K562 (cell line): ENCODE measurements at regions not wholly inside any gene's neighbourhood (a gene's known extent, or its start where the extent isn't known, plus 50 kb on each side); places are given as distances from the start of the nearest gene placed in this dataset.

Experiments used
- ATAC-seq: fragments of 200-7000 bp; cut with Tn5 transposase; 3 replicates; pipeline ENCODE4 v1.9.1; 2020; ENCODE audit warnings: moderate library complexity
- BruUV-seq: library from RNA; stranded (reverse); fragments of 400-500 nt; replicated peaks from 2 replicates; lab custom pipeline; 2021; lab: Mats Ljungman, UMichigan
- CTCF ChIA-PET: fragments of 300-600 bp; formaldehyde crosslinking; extraction: SDS; loops from one replicate; lab custom pipeline; 2021; ENCODE audit warnings: low intra/inter-chr PET ratio; lab: Yijun Ruan, JAX
- POLR2A ChIA-PET: fragments of 300-600, 350-650 bp; sonication (Branson Sonifier 250); formaldehyde crosslinking; extraction: SDS; loops from one replicate; lab custom pipeline; 2021; ENCODE audit warnings: antibody characterized with exemption, inconsistent platforms; lab: Yijun Ruan, JAX
- DNase-seq, 4 experiments: peaks; one replicate each; pipeline versions ENCODE4 v3.0.0 to v3.0.0-alpha.2; 2011 to 2018; ENCODE audit warnings: low spot score in 3 of 4, mixed read lengths in 3 of 4; ENCODE audit errors: extremely low read depth in 1 of 4
- FAIRE-seq: peaks from 2 replicates; lab custom pipeline; 2011; peaks lifted over from hg19 to GRCh38; lab: Jason Lieb, UNC
- H2AFZ ChIP-seq: 2 replicates; pipeline ENCODE4 v1.6.0; 2011; ENCODE audit warnings: low read depth, low read length, control low read depth, inconsistent platforms
- H3K27ac ChIP-seq: fragments of 200-600 bp; 3 replicates; pipeline ENCODE4 v1.8.0; 2011; ENCODE audit warnings: low read depth, mild to moderate bottlenecking, control low read depth, inconsistent platforms, low read length, moderate library complexity, mixed read lengths; ENCODE audit errors: extremely low read depth
- H3K27me3 ChIP-seq, 2 experiments: fragments of 300-600 bp in 1 of 2; 2 replicates in 1 of 2; 3 replicates in 1 of 2; pipeline versions ENCODE4 v1.6.0 to v1.8.0; 2011; ENCODE audit warnings: inconsistent platforms in 2 of 2, low read length in 2 of 2, mild to moderate bottlenecking in 1 of 2, mixed read lengths in 1 of 2, moderate library complexity in 1 of 2; ENCODE audit not compliant: control insufficient read depth in 2 of 2, insufficient read depth in 2 of 2
- H3K36me3 ChIP-seq: fragments of 300-600 bp; 3 replicates; pipeline ENCODE4 v1.8.0; 2011; ENCODE audit warnings: mild to moderate bottlenecking, low read length, inconsistent platforms; ENCODE audit not compliant: control insufficient read depth, insufficient read depth
- H3K4me1 ChIP-seq, 2 experiments: fragments of 200-600 bp in 1 of 2; replicated peaks in 1 of 2; 2 replicates in 1 of 2; 3 replicates in 1 of 2; pipeline versions ENCODE4 v1.5.1 to v1.8.0; 2011; ENCODE audit warnings: inconsistent platforms in 2 of 2, low read length in 2 of 2, mild to moderate bottlenecking in 1 of 2, mixed read lengths in 1 of 2, moderate library complexity in 1 of 2; ENCODE audit not compliant: control insufficient read depth in 2 of 2, insufficient read depth in 2 of 2
- H3K4me2 ChIP-seq: 2 replicates; pipeline ENCODE4 v1.6.1; 2011; ENCODE audit warnings: low read length, control low read depth, inconsistent platforms, mixed read lengths; ENCODE audit not compliant: insufficient read depth
- H3K4me3 ChIP-seq: fragments of 200-600 bp; sonication (generic), shearing (Covaris generic); 2 replicates; pipeline ENCODE4 v1.5.1; 2016; ENCODE audit warnings: control low read depth, inconsistent platforms
- H3K79me2 ChIP-seq: fragments of 200-600 bp; 3 replicates; pipeline ENCODE4 v1.8.0; 2011; ENCODE audit warnings: low read length, inconsistent platforms; ENCODE audit not compliant: control insufficient read depth, insufficient read depth
- H3K9ac ChIP-seq, 2 experiments: 2 replicates each; pipeline versions ENCODE4 v1.6.0 to v1.6.1; 2011; ENCODE audit warnings: low read depth in 2 of 2, low read length in 2 of 2, control low read depth in 1 of 2, inconsistent platforms in 1 of 2, mild to moderate bottlenecking in 1 of 2, mixed read lengths in 1 of 2; ENCODE audit not compliant: insufficient read depth in 1 of 2
- H3K9me1 ChIP-seq: one replicate; pipeline ENCODE4 v1.6.0; 2011; ENCODE audit warnings: inconsistent platforms, mild to moderate bottlenecking, low read length, moderate library complexity; ENCODE audit not compliant: control insufficient read depth, insufficient read depth
- H3K9me3 ChIP-seq: replicated peaks from 2 replicates; pipeline ENCODE4 v1.5.1; 2011; ENCODE audit warnings: low read depth, low read length, inconsistent platforms; ENCODE audit not compliant: control insufficient read depth, insufficient read depth
- H4K20me1 ChIP-seq: replicated peaks from 2 replicates; pipeline ENCODE4 v1.6.1; 2011; ENCODE audit warnings: low read length, inconsistent platforms, mixed read lengths; ENCODE audit not compliant: control insufficient read depth, insufficient read depth
- CREB1 ChIP-seq, 2 experiments: sonication (generic) in 1 of 2; formaldehyde crosslinking in 1 of 2; IDR thresholded peaks; 2 replicates each; pipeline versions ENCODE4 v1.6.1 to v1.8.0; 2012 to 2022; ENCODE audit warnings: inconsistent platforms in 1 of 2, mild to moderate bottlenecking in 1 of 2, missing genetic modification reagents in 1 of 2, moderate library complexity in 1 of 2
- CREM ChIP-seq: IDR thresholded peaks from 2 replicates; pipeline ENCODE4 v1.6.1; 2014; ENCODE audit warnings: antibody characterized with exemption, low read depth
- EZH2 ChIP-seq: IDR thresholded peaks from 2 replicates; pipeline ENCODE4 v1.6.1; 2012; ENCODE audit warnings: low read depth, mild to moderate bottlenecking, inconsistent platforms, low read length, borderline replicate concordance
- MEF2A ChIP-seq: IDR thresholded peaks from 2 replicates; pipeline ENCODE4 v1.6.1; 2011; ENCODE audit warnings: low read depth, mild to moderate bottlenecking, low read length, moderate library complexity; ENCODE audit not compliant: control insufficient read depth
- PCBP1 ChIP-seq: fragments of 200-400 bp; formaldehyde crosslinking; IDR thresholded peaks from 2 replicates; pipeline ENCODE4 v1.6.1; 2018; ENCODE audit warnings: mild to moderate bottlenecking, low read depth, low read length; ENCODE audit not compliant: poor library complexity, severe bottlenecking
- SMARCB1 ChIP-seq: IDR thresholded peaks from 2 replicates; pipeline ENCODE4 v1.6.1; 2011; ENCODE audit warnings: improper control_type of control experiment, low read depth; ENCODE audit not compliant: insufficient read length
- WGBS: fragments of 100-300 bp; shearing (Covaris generic); methylation state at CpG from one replicate; pipeline ENCODE4 v1.1.6; 2016; ENCODE audit warnings: low coverage, mixed read lengths; ENCODE audit not compliant: insufficient coverage; ENCODE audit errors: missing lambda C conversion rate; 5-methylcytosine and 5-hydroxymethylcytosine counted together
- in situ Hi-C: fragments of 300-500 bp; cut with MboI; formaldehyde crosslinking; loops from 4 replicates; pipeline ENCODE4 v1.15.0; 2018; ENCODE audit warnings: inconsistent platforms, mixed read lengths
- intact Hi-C: fragments of 100-400 bp; cut with micrococcal nuclease; formaldehyde crosslinking; loops from 2 replicates; pipeline ENCODE4 v1.14.2; 2022
- TF ChIP-seq, protein P1 (sequence below): IDR thresholded peaks from 2 replicates; pipeline ENCODE4 v1.6.1; 2016; ENCODE audit warnings: missing genetic modification characterization, missing compliant biosample characterization
- TF ChIP-seq, protein P2 (sequence below): fragments of 450-650 bp; formaldehyde crosslinking; IDR thresholded peaks from 2 replicates; pipeline ENCODE4 v1.4.0; 2022; ENCODE audit warnings: missing genetic modification characterization
- TF ChIP-seq, protein P3 (sequence below), 2 experiments: IDR thresholded peaks; 2 replicates each; pipeline ENCODE4 v1.6.1; 2011; ENCODE audit warnings: borderline replicate concordance in 1 of 2, control low read depth in 1 of 2, low read depth in 1 of 2, low read length in 1 of 2, mild to moderate bottlenecking in 1 of 2, mixed read lengths in 1 of 2, moderate library complexity in 1 of 2; ENCODE audit not compliant: insufficient read depth in 1 of 2, insufficient read length in 1 of 2, poor library complexity in 1 of 2, severe bottlenecking in 1 of 2; ENCODE audit errors: extremely low read depth in 1 of 2

DNA sequence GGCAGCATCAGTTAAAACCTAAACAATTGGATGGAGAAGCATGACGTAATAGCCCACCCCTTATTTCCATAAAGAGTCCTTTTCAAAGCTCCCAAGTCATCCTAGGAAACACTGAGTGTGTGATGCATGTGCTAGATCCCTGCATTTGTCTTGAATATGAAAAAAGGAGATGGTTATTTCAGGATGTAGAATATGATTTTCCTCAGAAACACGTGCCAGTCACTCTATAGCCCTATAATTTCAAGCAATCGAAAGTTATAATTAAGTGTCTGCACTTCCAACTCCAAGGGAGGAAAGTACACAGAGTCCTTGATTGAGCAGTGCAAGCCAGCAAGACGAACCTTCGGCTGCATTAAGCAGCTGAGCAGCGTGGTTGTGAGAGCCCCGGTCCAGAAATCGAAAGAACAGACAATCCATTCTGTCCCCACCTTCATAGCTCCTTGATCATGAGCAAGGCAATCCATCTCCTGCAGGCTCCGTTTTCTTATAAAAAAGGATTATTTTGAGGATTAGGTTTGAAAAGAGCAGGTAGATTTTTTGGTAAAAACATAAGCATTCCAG is 287.7 kb downstream of the FBXO15 start:
- no peak overlapping the region for H3K4me3 ChIP-seq
- DNase-seq (no peak), FAIRE-seq (no peak), ATAC-seq (no peak)
- no peaks in the 10 kb centered on the region for H3K27me3 ChIP-seq
- no peak overlapping the region for H3K9ac ChIP-seq
- no peaks in the 10 kb centered on the region for H3K4me1 ChIP-seq
- in situ Hi-C loops: no loop called here
- no peaks in the 10 kb centered on the region for H3K9me1 ChIP-seq
- no peaks in the 10 kb centered on the region for H3K79me2 ChIP-seq
- no peaks in the 10 kb centered on the region for H3K36me3 ChIP-seq
- no peak overlapping the region for H3K4me2 ChIP-seq
- intact Hi-C loops: no loop called here
- WGBS: 0% methylated on average over 9 of the region's 9 CpGs
- H3K27ac ChIP-seq: no peak overlapping the region
- H4K20me1 ChIP-seq: no peaks in the 10 kb centered on the region
- POLR2A ChIA-PET: no interaction called here
- BruUV-seq: no TSS peak
- TF ChIP-seq PCBP1 (no peak), EZH2 (no peak)
- no peaks in the 10 kb centered on the region for H3K9me3 ChIP-seq
- CTCF ChIA-PET: no interaction called here
- no peak overlapping the region for H2AFZ ChIP-seq

DNA sequence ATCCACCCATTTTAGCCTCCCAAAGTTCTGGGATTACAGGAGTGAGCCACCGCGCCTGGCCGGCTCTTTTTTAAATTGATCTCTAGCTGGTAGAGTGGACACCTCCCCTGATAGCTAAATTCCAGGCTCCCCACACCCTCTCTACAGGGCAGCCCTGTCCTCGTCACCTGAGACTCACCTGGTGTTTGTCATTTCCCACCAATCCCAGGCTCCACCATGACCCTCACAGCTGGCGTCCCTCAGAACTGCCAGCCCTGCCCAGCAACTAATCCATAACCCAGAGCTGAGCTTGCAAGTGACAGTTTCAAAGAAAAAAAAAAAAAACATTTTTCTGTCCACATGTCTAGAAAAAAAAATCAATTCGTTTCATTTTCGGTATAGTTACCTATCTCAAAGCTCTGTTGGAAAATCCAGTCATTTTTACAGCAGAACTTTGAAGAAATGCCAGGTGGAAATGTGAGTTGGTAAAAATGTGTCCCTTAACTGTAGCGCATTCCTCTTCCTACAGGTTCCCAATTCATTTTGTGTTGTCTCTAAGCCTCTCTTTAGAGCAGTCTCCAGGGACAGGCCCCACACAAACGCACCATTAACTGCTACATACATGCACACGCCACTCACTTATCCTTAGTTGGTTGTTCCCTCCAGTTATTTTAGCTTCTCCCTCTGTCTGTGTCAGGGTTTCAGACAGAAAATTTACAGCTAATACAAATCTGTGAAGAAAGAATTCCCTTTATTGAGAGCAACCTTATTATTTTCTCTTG is 294.7 kb downstream of the FBXO15 start:
- H3K9me3 ChIP-seq: no peaks in the 10 kb centered on the region
- no peaks in the 10 kb centered on the region for H3K79me2 ChIP-seq
- no peak overlapping the region for H3K4me2 ChIP-seq
- DNase-seq (no peak), FAIRE-seq (no peak), ATAC-seq (no peak)
- no peaks in the 10 kb centered on the region for H3K27me3 ChIP-seq
- CTCF ChIA-PET: no interaction called here
- intact Hi-C loops: no loop called here
- in situ Hi-C loops: no loop called here
- H3K9ac ChIP-seq: no peak overlapping the region
- no peaks in the 10 kb centered on the region for H3K4me1 ChIP-seq
- POLR2A ChIA-PET: no interaction called here
- no peak overlapping the region for H3K4me3 ChIP-seq
- H2AFZ ChIP-seq: no peak overlapping the region
- BruUV-seq: no TSS peak
- no peak overlapping the region for H3K27ac ChIP-seq
- no peaks in the 10 kb centered on the region for H3K9me1 ChIP-seq
- 8% methylated on average over 4 of the region's 10 CpGs for WGBS
- no peaks in the 10 kb centered on the region for H4K20me1 ChIP-seq
- no peaks in the 10 kb centered on the region for H3K36me3 ChIP-seq
- TF ChIP-seq CREB1 (IDR thresholded peaks at IDR 0.05) (no peak), CREB1 (CRISPR knock-in tag; IDR thresholded peaks at IDR 0.05) (no peak), MEF2A (no peak), CREM (no peak), SMARCB1 (no peak)
- TF ChIP-seq, protein P1, sequence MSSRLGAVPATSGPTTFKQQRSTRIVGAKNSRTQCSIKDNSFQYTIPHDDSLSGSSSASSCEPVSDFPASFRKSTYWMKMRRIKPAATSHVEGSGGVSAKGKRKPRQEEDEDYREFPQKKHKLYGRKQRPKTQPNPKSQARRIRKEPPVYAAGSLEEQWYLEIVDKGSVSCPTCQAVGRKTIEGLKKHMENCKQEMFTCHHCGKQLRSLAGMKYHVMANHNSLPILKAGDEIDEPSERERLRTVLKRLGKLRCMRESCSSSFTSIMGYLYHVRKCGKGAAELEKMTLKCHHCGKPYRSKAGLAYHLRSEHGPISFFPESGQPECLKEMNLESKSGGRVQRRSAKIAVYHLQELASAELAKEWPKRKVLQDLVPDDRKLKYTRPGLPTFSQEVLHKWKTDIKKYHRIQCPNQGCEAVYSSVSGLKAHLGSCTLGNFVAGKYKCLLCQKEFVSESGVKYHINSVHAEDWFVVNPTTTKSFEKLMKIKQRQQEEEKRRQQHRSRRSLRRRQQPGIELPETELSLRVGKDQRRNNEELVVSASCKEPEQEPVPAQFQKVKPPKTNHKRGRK: no peak
- TF ChIP-seq, protein P2, sequence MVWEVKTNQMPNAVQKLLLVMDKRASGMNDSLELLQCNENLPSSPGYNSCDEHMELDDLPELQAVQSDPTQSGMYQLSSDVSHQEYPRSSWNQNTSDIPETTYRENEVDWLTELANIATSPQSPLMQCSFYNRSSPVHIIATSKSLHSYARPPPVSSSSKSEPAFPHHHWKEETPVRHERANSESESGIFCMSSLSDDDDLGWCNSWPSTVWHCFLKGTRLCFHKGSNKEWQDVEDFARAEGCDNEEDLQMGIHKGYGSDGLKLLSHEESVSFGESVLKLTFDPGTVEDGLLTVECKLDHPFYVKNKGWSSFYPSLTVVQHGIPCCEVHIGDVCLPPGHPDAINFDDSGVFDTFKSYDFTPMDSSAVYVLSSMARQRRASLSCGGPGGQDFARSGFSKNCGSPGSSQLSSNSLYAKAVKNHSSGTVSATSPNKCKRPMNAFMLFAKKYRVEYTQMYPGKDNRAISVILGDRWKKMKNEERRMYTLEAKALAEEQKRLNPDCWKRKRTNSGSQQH (CRISPR knock-in tag): no peak
- TF ChIP-seq, protein P3, sequence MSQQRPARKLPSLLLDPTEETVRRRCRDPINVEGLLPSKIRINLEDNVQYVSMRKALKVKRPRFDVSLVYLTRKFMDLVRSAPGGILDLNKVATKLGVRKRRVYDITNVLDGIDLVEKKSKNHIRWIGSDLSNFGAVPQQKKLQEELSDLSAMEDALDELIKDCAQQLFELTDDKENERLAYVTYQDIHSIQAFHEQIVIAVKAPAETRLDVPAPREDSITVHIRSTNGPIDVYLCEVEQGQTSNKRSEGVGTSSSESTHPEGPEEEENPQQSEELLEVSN (IDR thresholded peaks at IDR 0.05; ENCODE audit: borderline replicate concordance in 1 of 2, extremely low read depth in 1 of 2, insufficient read depth in 1 of 2, insufficient read length in 1 of 2, low read depth in 1 of 2, low read length in 1 of 2, poor library complexity in 1 of 2, severe bottlenecking in 1 of 2): no peak
